GM18517 (cell line): ENCODE measurements at regions not wholly inside any gene's neighbourhood (a gene's known extent, or its start where the extent isn't known, plus 50 kb on each side); places are given as distances from the start of the nearest gene placed in this dataset.
"Not testable (repeated sequence)": the region's sequence is repeated elsewhere in the genome, so short reads cannot be mapped to it uniquely, and the experiment has no call there.

Source experiments
- ATAC-seq: cut with Tn5 transposase; IDR thresholded peaks from one replicate; pipeline ENCODE4 v1.9.1; 2021; ENCODE audit warnings: mild to moderate bottlenecking, moderate library complexity; ENCODE audit not compliant: unreplicated experiment

DNA sequence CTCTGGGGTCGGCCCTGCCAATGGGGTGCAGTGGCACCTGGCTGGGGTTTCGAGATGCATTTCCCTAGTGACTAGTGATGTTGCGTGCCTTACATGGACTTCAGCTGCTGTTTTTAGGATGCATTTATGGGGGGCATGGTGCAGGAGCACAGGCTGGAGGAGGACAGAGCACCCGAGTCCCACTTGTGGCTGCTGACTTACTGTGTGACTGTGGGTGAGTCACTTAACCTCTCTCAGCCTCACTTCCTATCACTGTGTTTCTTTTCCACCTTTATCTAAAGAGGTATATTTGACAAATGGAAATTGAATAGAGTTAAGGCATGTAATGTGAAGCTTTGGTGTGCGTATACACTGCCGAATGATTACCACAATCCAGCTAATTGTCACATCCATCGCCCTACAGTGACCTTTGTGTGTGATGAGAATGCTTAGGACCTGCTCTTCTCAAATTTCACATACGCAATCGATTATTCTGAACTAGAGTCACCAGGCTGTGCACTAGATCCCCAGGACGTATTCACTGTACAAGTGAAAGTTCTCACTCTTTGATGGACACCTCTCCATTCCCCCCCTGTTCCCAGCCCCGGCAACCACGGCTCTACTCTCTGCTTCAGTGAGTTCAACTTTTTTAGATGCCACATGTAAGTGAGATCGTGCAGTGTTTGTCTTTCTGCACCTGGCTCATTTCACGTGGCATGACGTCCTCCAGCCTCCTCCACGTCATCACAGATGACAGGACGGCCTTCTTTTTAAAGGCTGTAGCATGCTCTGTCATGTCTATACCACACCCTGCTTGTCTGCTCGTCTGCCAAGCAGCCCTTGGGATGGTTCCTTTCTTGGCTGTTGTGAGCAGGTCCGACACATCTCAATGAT, 202.3 kb downstream of the NPIPB11 start:
- not testable (repeated sequence) for ATAC-seq

DNA sequence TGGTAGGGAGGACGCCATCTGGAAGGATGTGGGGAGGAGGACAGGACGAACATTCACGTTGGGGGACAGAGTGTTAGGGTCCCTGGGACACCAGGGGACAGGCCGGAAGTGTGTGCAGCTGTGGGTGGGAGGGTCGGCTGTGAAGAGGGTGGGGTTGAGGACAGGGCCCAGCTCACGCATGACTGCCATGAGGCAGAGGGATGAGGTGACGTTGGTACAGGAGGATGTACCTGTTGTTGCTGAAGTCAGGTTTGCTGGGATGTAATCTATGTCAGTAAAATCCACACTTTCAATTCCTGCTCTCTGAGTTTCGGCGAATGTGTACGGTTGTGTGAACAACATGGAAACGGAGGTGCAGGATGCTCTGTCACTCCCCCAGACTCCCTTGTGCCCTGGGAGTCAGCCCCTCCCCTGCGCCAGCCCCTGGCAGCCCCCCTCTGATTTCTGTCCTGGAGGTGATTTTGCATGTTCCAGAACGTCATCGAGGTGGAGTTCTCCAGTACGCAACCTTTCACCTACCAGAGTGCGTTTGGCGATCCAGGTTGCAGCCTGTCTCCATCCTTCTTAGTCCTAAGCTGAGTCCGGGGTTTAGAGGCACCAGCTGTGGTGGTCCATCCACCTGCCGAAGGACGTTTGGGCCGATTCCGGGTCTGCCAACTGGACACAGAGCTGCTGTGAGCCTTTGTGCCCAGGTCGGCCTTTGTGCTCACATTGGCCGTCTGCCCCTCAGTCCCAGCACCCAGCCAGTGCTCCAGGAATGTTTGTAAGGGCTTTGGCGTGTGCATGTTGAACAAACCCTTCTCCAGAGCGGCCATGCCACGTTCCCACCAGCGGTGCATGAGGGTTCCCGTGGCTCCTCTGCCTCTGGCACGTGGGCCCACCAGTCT, 203.2 kb downstream of the NPIPB11 start:
- ATAC-seq, result not testable (repeated sequence)

DNA sequence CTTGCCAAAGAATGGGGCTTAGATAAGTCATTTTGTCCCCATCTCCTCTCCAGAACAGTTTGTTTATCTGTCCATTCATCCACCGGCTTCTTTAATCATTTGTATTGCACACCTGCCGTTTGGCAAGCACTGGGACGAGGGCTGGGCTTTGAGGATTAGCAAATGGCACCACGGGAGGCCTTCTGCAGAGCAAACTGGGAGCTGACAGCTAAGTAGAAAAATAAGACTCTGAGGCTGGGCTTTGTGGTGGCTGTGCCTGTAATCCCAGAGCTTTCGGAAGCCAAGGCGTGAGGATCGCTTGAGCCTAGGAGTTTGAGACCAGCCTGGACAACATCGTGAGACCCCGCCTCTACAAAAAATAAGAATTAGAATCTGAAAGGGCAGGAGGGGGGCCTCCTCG, 203.9 kb downstream of the NPIPB11 start:
- not testable (repeated sequence) for ATAC-seq

DNA sequence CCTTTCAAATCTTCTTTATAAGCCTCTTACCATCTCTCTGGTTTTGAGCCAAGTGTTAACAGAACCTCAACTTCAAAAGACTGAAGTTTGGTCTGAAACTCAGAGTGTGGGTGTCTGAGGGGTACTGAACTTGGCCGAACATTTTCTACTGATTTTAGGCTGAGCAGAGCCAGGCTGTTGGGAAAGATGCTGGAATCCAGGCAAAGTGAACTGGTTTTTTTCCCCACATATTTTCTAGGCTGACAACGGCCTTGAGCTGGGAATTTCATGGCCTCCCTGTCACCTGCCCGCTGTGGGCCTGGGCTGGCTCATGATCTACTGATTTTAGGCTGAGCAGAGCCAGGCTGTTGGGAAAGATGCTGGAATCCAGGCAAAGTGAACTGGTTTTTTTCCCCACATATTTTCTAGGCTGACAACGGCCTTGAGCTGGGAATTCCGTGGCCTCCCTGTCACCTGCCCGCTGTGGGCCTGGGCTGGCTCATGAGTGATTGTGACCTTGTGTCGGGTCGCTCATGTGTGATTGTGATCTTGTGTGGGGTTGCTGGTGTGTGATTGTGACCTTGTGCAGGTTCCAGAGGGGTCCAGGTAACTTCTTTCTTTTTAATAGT, 204.4 kb downstream of the NPIPB11 start:
- not testable (repeated sequence) for ATAC-seq

DNA sequence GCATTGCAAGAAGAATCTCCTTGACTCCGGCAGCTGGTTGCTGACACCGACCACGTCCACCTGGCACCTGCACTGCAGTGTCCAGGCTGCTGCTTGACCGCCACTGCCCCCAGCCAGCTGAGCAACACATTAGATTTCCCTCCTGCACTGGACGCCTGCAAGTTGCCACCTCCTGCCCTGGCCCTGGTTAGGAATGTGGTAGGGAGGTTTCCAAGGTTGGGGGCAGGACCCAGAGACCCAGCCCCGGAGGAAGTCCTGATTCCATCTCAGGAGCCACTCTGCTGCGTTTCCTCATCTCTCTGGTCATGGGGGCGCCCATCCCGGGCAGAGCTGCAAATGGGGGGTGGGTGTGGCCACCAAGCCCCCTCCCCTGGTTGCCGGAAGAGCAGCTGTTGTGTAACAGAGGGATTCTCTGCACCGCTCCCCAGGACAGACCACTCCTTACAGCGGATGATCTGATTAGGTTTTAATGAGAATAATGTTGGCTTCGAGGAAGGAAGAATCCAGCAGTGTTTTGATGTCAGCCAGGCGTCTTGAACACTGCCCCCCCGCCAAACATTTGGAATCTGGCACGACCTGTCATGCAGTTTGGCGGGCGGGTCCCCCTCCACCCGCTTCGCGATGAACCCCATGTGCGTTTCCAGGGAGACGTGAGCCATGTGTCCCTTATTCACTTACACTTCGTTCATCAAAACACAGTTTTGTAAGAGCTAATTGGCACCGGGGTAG, 205.1 kb downstream of the NPIPB11 start:
- not testable (repeated sequence) for ATAC-seq

DNA sequence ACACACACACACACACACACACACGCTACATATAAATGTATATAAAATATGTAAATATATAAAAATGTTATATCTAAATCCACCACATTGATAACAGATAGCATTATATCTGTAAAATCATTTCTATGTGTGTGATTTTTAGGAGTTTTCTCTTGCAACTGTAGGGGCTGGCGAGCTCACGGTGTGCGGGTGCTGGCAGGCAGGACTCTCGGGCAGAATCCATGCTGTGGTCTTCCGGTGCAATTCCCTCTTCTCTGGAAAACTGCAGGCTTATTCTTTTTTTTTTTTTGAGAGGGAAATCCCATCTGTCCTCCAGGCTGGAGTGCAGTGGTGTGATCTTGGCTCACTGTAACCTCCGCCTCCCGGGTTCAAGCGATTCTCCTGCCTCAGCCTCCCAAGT, 205.8 kb downstream of the NPIPB11 start:
- not testable (repeated sequence) for ATAC-seq

DNA sequence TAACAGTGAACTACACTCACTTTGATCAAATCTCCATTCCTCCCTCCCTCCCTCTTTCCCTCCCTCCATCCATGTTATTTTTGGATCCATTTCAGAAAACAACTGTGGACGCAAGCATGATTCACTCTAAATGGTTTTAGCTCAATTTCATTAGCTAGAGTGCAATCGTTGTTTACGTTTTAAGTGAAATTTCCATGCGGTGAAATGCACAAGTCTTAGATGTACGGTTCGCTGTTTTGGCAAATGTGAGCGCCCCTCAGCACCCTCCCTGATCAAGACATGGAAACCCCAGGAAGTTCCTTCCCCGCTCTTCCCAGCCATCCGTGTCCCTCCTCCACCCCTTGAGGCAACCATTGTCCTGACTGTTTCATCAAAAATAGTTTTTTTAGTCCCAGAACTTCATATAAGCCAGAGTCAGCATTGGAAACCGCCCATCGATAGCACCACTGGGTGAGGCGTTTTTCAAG, 206.3 kb downstream of the NPIPB11 start:
- not testable (repeated sequence) for ATAC-seq

DNA sequence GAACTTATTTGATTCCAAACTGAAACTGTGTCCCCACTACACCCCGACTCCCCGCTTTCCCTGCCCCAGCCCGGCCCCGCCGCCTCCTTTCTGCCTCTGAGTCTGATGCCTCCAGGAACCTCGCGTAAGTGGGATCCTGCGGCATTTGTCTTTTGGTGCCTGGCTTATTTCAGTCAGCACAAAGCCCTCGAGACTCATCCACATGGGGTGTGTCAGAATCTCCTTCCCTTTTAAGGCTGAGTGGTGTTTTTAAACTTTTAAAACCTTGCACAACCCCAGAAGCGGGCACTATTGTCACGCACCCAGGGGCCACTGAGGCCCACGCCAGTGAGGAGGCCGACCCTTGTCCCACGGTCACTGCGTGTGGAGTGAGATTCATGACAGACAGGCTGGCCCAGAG, 206.9 kb downstream of the NPIPB11 start:
- not testable (repeated sequence) for ATAC-seq

DNA sequence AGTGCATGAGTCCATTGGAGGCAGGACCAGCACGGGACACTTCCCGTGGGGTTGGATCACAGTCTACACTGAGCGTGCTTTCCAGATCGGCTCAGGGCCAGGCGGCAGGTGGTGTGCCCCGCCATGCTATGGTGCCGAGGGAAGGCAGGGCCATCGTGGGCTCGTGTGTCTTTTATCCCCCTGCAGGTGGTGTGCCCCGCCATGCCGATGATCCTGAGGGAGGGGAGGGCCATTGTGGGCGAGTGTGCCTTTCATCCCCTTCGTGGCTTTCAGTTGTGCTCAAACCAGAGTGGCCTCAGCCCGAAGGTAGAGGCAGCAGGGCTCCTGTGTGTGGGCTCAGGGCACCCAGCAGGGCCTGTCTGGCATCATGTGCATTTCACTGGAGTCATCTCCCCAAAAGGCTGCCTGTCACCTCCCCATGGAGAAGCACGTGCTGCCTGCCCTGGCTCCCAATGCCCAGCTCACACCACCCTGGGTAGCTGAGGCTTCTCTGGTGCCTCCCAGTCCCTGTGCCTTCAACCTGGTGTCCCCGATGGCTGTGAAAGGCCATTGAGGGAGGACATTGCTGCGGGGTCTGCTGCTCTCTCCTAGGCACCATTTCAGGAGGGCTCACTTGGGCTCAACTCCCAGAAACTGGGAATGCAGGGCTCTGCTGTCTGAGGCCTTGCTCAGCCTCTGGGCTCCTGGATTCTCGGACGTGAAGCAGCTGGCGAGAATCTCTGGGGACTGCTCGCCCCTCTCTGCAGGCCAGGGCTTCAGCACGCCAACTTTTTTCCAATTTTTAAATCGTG, 207.6 kb downstream of the NPIPB11 start:
- ATAC-seq, result no peak

DNA sequence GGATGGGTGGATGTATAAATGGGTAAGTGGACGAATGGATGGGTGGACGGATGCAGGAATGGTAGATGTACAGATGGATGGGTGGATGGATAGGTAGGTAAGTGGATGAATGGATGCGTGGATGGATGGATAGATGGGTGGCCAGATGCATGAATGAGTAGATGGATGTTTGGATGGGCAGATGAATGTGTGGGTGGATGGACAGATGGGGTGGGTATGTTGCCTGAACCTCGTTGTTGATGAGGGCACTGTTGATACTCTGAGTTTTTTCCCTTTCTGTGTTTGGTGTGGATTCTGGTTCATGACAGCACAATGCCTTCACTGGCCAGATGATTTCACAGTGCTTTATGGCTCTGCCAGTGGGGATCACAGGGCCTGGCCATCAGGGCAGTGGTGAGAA, 208.3 kb downstream of the NPIPB11 start:
- ATAC-seq, result no peak

DNA sequence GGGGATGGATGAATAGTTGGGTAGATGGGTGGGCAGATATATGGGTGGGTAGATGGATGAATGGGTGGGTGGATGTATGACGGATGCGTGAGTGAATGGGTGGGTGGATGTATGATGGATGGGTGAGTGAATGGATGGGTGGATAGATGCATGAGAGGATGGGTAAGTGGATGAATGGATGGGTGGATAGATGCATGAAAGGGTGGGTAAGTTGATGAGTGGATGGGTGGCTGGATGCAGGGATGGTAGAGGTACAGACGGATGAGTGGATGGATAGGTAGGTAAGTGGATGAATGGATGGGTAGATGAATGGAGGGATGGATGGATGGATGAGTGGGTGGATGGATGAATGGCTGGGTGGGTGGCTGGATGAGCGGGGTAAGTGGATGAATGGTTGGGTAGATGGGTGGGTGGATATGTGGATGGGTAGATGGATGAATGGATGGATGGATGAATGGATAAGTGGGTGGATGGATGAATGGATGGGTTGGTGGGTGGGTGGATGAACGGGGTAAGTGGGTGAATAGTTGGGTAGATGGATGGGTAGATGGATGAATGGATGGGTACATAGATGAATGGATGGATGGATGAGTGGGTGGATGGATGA, 208.9 kb downstream of the NPIPB11 start:
- not testable (repeated sequence) for ATAC-seq

DNA sequence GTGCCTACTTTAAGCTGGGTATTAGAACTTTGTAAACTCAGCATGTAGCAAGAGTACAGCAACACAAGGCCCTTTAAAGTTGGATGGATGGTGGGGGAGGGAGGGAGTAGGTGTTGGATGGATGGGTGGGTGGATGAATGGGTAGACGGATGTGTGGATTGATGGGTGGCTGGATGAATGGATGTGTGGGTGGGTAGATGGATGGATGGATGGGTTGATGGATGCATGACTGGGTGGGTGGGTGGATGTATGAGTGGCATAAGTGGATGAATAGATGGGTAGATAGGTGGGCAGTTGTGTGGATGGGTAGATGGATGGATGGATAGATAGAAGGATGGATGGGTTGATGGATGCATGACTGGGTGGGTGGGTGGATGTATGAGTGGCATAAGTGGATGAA, 209.8 kb downstream of the NPIPB11 start:
- not testable (repeated sequence) for ATAC-seq

DNA sequence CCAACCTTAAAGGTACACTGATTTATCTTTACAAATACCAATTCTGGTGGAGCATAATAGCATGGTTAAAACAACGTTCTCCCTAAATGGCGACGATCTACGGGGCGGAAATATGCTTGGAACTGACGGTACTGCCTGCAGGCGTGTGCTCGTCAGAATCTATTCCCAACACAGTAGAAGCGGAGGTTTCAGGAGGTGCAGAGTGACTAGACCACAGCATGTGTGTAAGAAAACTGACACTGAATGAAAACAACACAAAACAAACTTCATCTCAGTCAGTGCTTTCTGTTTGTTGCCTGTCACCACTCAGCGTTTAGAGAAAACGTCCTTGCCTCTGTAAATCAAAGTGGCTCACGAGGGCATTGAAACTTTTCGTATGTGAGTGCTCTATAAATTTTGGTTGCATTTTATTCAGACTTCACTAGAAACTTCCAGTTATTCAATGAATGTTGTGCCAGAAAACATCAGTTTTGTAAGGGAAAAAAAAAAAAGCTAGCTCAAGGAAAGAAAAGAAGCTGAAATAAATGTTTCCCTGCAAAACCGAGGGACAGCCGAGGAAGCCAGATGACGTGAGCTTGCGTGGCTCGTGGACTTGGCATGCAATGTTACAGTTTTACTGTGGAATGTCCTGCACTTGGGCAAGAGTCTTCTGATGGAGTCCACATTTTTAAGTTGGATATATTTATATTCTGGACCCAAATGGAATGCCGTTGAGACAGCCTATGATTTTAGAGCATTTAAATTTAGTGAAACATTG, 210.4 kb downstream of the LAT start:
- not testable (repeated sequence) for ATAC-seq

DNA sequence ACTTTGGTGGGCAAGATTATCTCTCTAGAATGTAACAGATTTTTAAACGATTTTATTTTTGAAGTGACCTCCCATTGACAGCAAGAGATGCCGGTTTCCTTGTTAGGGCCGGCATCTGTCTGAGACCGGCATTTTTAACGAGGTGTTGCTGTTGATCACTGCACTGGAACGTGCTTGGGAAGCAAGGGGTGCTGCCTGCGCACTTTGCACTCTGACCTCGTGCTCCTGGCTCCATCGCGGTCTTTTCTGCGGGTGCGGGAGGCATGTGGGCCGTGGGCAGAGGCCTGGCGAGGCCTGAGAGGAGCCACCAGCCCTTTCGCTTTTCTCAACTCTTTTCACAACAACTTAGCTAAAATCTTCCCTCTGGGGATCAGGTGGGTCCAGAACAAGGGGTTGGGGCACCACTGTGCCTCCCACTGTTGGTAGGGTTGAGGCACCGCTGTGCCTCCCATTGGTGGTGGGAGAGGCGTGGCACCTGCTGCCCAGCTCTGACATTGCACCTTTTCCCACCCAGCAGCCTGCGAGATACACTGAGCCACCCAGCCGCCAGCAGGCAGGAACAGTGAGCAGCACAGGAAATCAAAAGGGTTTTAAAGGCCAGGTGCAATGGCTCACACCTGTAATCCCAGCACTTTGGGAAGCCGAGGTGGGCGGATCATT, 209.5 kb downstream of the LAT start:
- ATAC-seq, result not testable (repeated sequence)

DNA sequence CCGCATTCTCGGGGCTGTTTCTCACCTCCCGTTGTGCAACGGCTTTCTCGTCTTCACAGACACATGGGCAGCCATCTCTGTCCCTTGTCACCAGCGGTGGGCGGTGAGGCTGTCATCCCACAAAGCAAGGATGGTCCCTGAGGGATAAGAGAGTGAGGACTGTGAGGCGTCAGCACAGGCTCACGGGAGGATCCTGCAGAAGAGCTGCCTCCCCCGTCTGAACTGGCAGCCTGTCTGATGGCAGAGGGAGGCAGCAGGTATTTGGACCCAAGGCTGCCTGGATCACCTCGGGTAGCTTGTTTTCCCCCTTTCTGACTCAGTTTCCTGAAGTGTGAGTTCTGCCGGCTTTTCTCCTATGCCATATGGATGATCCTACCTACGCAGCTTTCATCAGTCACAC, 208.8 kb downstream of the LAT start:
- ATAC-seq, result not testable (repeated sequence)

DNA sequence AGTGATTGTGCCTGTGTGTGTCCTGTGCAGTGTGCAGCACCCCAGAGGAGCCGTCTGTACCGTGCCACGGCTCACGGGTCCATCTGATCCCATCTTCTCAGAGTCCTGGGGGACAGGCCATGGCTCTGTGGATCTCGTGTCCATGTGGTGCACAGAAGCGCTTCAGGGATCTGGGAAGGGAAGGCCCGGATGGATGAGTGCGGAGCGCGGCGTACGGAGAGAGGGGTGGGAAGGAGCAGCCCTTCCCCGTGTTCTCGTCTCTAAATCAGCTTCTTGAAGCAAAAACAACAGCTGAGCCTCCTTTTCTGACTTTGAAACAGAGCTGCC, 208.4 kb downstream of the LAT start:
- not testable (repeated sequence) for ATAC-seq

DNA sequence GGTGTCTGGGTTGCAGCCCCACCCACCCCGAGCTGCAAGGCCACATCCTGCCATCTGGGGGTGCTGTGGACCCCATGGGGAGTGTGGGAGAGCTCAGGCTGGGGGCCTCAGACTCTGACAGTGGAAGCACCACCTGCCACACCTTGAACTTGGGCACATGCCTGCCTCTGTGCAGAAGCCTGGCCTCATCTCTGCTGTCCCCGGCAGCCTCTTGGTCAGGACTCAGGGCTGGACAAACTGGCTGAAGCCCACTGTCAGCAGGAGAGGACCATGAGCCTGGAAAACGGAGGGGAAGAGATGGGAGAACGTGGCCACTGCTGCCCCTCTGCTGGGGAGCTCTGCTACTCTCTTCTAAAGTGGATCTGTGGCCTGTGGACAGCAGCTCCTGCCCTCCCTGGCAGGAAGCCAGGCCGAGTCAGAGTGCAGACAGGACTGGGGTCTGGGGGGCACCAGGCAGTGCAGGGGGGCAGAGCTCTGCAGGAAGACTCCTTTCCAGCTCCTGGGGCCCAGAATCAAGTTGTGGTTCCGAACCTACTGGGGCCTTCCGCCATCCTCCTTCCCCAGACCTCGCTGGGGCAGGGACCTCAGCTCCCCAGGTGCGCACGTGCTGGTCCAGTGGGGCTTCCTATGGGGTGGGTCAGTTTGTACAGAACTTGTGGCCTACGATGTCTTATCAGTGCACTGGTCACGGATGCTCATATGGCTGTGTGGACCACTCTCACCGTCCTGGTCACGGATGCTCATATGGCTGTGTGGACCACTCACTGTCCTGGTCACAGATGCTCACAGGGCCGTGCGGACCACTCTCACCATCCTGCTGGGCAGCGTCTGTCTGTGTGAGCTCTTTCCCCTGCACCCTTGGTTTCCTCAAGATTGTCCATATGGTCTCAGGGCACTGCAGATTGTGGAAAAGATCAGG, 207.7 kb downstream of the LAT start:
- no peak for ATAC-seq
